GM12872 (cell line): ENCODE measurements at regions not wholly inside any gene's neighbourhood (a gene's known extent, or its start where the extent isn't known, plus 50 kb on each side); places are given as distances from the start of the nearest gene placed in this dataset.
A peak's percentile ranks its signal among the peaks of the same experiment; 100 is the strongest.

ENCODE experiments used
- CTCF ChIP-seq: IDR thresholded peaks from 3 replicates; pipeline ENCODE4 v1.5.1; 2011; ENCODE audit warnings: low read depth, mild to moderate bottlenecking, low read length, moderate library complexity; ENCODE audit not compliant: insufficient read depth

- TF ChIP-seq CTCF = no peak
Measured at GRCh38 chr9:93846349-93846748, 108.8 kb downstream of the BARX1 start.

GRCh38 chr9:93843396-93843795, 111.8 kb downstream of the BARX1 start:
- no peak for TF ChIP-seq CTCF

GRCh38 chr9:93830606-93831005, 124.5 kb downstream of the BARX1 start:
- no peak for TF ChIP-seq CTCF

GRCh38 chr9:93830012-93830596, 125.1 kb downstream of the BARX1 start:
- no peak for TF ChIP-seq CTCF

- no peak for TF ChIP-seq CTCF
Measured at GRCh38 chr9:93829271-93830011, 125.7 kb downstream of the BARX1 start.

GRCh38 chr9:93828331-93829097, 126.6 kb downstream of the BARX1 start:
- TF ChIP-seq CTCF = no peak

- peak; percentile 81 for TF ChIP-seq CTCF
Measured at GRCh38 chr9:93827545-93828330, 127.4 kb downstream of the BARX1 start.
